SK-N-SH (cell line): ENCODE measurements at regions not wholly inside any gene's neighbourhood (a gene's known extent, or its start where the extent isn't known, plus 50 kb on each side); places are given as distances from the start of the nearest gene placed in this dataset.

Source experiments
- CTCF ChIA-PET: fragments of 300-600, 350-600 bp; formaldehyde crosslinking; extraction: SDS; loops from one replicate; lab custom pipeline; 2021; lab: Yijun Ruan, JAX
- POLR2A ChIA-PET: fragments of 350-600 bp; sonication (Branson Sonifier 250); formaldehyde crosslinking; extraction: SDS; loops from one replicate; lab custom pipeline; 2020; ENCODE audit warnings: antibody characterized with exemption, inconsistent platforms; lab: Yijun Ruan, JAX
- DNase-seq: peaks from one replicate; pipeline ENCODE4 v3.0.0; 2012
- H2AFZ ChIP-seq: fragments of 200-600 bp; sonication (generic); 2 replicates; pipeline ENCODE4 v1.8.1; 2016; ENCODE audit warnings: antibody characterized with exemption, mild to moderate bottlenecking, low read depth
- H3F3A ChIP-seq: fragments of 200-600 bp; sonication (generic); replicated peaks from 2 replicates; pipeline ENCODE3; 2016; ENCODE audit warnings: antibody characterized with exemption, mild to moderate bottlenecking; ENCODE audit not compliant: insufficient read depth
- H3K27ac ChIP-seq, 2 experiments: fragments of 200-500 bp in 1 of 2; fragments of 200-600 bp in 1 of 2; sonication (Bioruptor generic) in 1 of 2; sonication (generic), shearing (Covaris generic) in 1 of 2; 2 replicates each; pipeline versions ENCODE4 v1.5.1 to v1.6.1; 2014 to 2016; ENCODE audit warnings: low read depth in 2 of 2, inconsistent platforms in 1 of 2, low read length in 1 of 2, mild to moderate bottlenecking in 1 of 2, mixed read lengths in 1 of 2
- H3K27me3 ChIP-seq: fragments of 200-600 bp; sonication (generic), shearing (Covaris generic); 2 replicates; pipeline ENCODE4 v1.6.1; 2016; ENCODE audit warnings: mixed run types; ENCODE audit not compliant: insufficient read depth
- H3K36me3 ChIP-seq, 2 experiments: fragments of 200-500 bp in 1 of 2; fragments of 200-600 bp in 1 of 2; sonication (Bioruptor generic) in 1 of 2; sonication (generic) in 1 of 2; replicated peaks in 1 of 2; 2 replicates each; pipeline versions ENCODE3 to v1.5.1; 2014 to 2016; ENCODE audit warnings: low read length in 1 of 2, mild to moderate bottlenecking in 1 of 2; ENCODE audit not compliant: insufficient read depth in 2 of 2, control insufficient read depth in 1 of 2
- H3K4me1 ChIP-seq, 2 experiments: fragments of 200-500 bp in 1 of 2; fragments of 200-600 bp in 1 of 2; sonication (Bioruptor generic) in 1 of 2; sonication (generic), shearing (Covaris generic) in 1 of 2; 2 replicates each; pipeline versions ENCODE4 v1.5.1 to v1.6.1; 2014 to 2016; ENCODE audit warnings: low read depth in 1 of 2, low read length in 1 of 2, mixed run types in 1 of 2; ENCODE audit not compliant: insufficient read depth in 2 of 2, control insufficient read depth in 1 of 2
- H3K4me2 ChIP-seq: fragments of 200-600 bp; sonication (generic), shearing (Covaris generic); 2 replicates; pipeline ENCODE4 v1.6.1; 2017; ENCODE audit warnings: mixed run types
- H3K4me3 ChIP-seq, 2 experiments: fragments of 200-500 bp in 1 of 2; fragments of 200-600 bp in 1 of 2; sonication (Bioruptor generic) in 1 of 2; sonication (generic), shearing (Covaris generic) in 1 of 2; 2 replicates each; pipeline versions ENCODE4 v1.5.1 to v1.8.1; 2014 to 2016; ENCODE audit warnings: low read depth in 2 of 2, inconsistent platforms in 1 of 2, low read length in 1 of 2, mild to moderate bottlenecking in 1 of 2, mixed read lengths in 1 of 2, moderate library complexity in 1 of 2
- H3K79me2 ChIP-seq: fragments of 200-600 bp; sonication (generic); 2 replicates; pipeline ENCODE4 v1.8.1; 2017; ENCODE audit warnings: mild to moderate bottlenecking; ENCODE audit not compliant: insufficient read depth
- H3K9ac ChIP-seq: fragments of 200-600 bp; sonication (generic); 2 replicates; pipeline ENCODE4 v1.6.1; 2017; ENCODE audit warnings: mixed run types
- H3K9me2 ChIP-seq: fragments of 200-600 bp; sonication (generic); 2 replicates; pipeline ENCODE4 v1.6.1; 2017; ENCODE audit warnings: mixed run types
- H3K9me3 ChIP-seq: fragments of 200-600 bp; sonication (generic); 2 replicates; pipeline ENCODE4 v1.6.1; 2017; ENCODE audit warnings: mixed run types, mild to moderate bottlenecking, moderate library complexity
- H4K20me1 ChIP-seq: fragments of 200-600 bp; sonication (generic); 2 replicates; pipeline ENCODE4 v1.6.1; 2017; ENCODE audit warnings: mild to moderate bottlenecking, mixed run types; ENCODE audit not compliant: insufficient read depth
- ELF1 ChIP-seq: IDR thresholded peaks from 2 replicates; pipeline ENCODE4 v1.4.0; 2012
- EZH2phosphoT487 ChIP-seq: fragments of 200-600 bp; sonication (generic); IDR thresholded peaks from 2 replicates; pipeline ENCODE4 v1.6.1; 2017; ENCODE audit warnings: low read depth, mixed run types, mild to moderate bottlenecking, antibody characterized with exemption, moderate library complexity, borderline replicate concordance
- FOXJ3 ChIP-seq: sonication (generic); formaldehyde crosslinking; IDR thresholded peaks from 2 replicates; pipeline ENCODE4 v1.5.1; 2020; ENCODE audit warnings: mild to moderate bottlenecking, missing genetic modification reagents
- GABPA ChIP-seq: IDR thresholded peaks from 2 replicates; pipeline ENCODE4 v1.4.0; 2012; ENCODE audit warnings: low read depth, mild to moderate bottlenecking
- MEF2A ChIP-seq: IDR thresholded peaks from 2 replicates; pipeline ENCODE4 v1.4.0; 2012; ENCODE audit warnings: low read depth, borderline replicate concordance
- MXI1 ChIP-seq: IDR thresholded peaks from 2 replicates; pipeline ENCODE4 v1.6.1; 2012; ENCODE audit warnings: mild to moderate bottlenecking, low read depth, low read length, improper control_type of control experiment
- RAD21 ChIP-seq: IDR thresholded peaks from 2 replicates; pipeline ENCODE4 v1.6.1; 2012; ENCODE audit warnings: mild to moderate bottlenecking, low read length
- RFX5 ChIP-seq: IDR thresholded peaks from 2 replicates; pipeline ENCODE4 v1.6.1; 2012; ENCODE audit warnings: mild to moderate bottlenecking, improper control_type of control experiment, low read length
- TCF12 ChIP-seq: IDR thresholded peaks from 2 replicates; pipeline ENCODE4 v1.4.0; 2012
- ZBTB33 ChIP-seq: IDR thresholded peaks from 2 replicates; pipeline ENCODE4 v1.4.0; 2012; ENCODE audit warnings: low read depth, borderline replicate concordance
- WGBS: methylation state at CpG from one replicate; pipeline ENCODE4 v1.1.6; 2017; ENCODE audit warnings: low lambda C conversion rate; 5-methylcytosine and 5-hydroxymethylcytosine counted together
- TF ChIP-seq, protein P1 (sequence below): IDR thresholded peaks from 2 replicates; pipeline ENCODE4; 2012

DNA sequence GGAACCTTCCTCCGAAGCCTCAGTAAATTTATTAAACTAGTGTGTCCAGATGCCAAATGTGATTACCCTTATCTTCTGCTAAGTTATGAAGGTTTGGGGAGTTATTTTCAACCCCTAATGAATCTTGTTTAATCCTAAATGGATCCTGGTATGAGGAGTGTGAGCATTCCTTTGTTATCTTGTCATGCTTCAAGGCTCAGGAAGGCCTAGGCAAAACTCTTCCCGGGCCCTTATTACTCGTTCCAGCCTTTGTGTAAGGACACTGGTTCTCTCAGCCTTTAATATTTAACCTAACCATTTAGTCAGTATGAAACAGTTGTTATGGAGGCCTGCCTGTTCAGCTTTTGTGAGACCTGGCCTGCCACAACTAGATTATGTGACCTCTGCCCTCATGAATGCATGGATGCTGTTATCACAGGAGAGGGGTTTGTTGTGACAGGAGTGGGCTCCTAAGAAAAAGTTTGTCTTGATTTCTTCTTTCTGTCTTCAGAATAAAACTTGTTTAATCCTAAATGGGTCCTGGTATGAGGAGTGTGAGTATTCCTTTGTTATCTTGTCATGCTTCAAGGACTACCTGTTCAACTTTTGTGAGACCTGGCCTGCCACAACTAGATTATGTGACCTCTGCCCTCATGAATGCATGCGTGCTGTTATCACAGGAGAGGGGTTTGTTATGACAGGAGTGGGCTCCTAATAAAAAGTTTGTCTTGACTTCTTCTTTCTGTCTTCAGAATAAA is 181.7 kb downstream of the SLC39A8 start (continued):
- TF ChIP-seq ZBTB33 (no peak), EZH2phosphoT487 (no peak), MXI1 (no peak), RAD21 (no peak)
- TF ChIP-seq, protein P1, sequence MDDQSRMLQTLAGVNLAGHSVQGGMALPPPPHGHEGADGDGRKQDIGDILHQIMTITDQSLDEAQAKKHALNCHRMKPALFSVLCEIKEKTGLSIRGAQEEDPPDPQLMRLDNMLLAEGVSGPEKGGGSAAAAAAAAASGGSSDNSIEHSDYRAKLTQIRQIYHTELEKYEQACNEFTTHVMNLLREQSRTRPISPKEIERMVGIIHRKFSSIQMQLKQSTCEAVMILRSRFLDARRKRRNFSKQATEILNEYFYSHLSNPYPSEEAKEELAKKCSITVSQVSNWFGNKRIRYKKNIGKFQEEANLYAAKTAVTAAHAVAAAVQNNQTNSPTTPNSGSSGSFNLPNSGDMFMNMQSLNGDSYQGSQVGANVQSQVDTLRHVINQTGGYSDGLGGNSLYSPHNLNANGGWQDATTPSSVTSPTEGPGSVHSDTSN = no peak
- TF ChIP-seq, all 33 proteins: peak for 0

DNA sequence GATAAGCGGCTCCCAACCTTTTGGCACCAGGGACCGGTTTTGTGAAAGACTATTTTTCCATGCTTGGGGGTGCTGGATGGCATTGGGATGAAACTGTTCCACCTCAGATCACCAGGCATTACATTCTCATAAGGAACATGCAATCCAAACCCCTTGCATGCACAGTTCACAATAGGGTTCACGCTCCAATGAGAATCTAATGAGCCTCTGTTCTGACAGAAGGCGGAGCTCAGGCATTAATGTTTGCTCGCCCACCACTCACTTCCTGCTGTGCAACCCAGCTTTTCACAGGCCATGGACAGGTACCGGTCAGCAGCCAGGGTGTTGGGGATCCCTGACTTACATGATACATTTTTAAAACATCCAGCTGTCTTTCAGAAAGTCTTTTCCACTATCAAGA is 187.3 kb downstream of the SLC39A8 start:
- Histone ChIP-seq H3K9me2 (no peaks in the 10 kb centered on the region), H3K9me3 (no peaks in the 10 kb centered on the region), H3K9ac (no peak overlapping the region), H2AFZ (no peak overlapping the region), H3K27ac (no peak overlapping the region), H3K4me1 (no peaks in the 10 kb centered on the region; a peak in 1 of 4 replicates), H3K27me3 (no peaks in the 10 kb centered on the region), H3K4me3 (no peak overlapping the region), H3K36me3 (no peaks in the 10 kb centered on the region), H4K20me1 (no peaks in the 10 kb centered on the region), H3K79me2 (no peaks in the 10 kb centered on the region), H3F3A (no peaks in the 10 kb centered on the region), H3K4me2 (no peak overlapping the region)
- WGBS = 91% methylated on average over 6 of the region's 6 CpGs
- POLR2A ChIA-PET = no interaction called here
- CTCF ChIA-PET = interaction anchor here (0.8 kb wide), 1 partner anchor 11 kb away, joined by 5 read pairs; no protein-coding TSS in a partner anchor
- DNase-seq = no peak
- TF ChIP-seq FOXJ3 (CRISPR knock-in tag) (no peak), RAD21 (no peak), ELF1 (no peak)

DNA sequence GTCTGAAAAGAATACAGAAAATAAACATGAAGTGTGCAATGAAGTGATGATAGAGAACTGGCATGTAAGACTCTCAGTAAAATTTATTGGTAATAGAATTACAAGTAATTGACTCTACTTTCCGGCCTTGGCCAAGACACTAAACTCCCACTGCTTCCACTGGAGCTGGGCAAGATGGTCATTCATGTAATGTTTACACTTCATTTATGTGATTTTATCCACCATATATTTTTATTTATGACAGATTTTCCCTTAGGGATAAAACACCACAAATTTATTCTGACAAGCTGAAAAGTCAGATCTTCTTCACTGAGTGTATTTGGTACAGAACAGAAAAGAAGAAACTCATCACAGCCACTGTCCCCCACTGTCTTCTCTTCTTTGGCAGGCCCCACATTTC is 191.9 kb downstream of the SLC39A8 start:
- H3K79me2 ChIP-seq = no peaks in the 10 kb centered on the region
- TF ChIP-seq GABPA (no peak), EZH2phosphoT487 (no peak), RFX5 (no peak), MEF2A (no peak), TCF12 (no peak)
- TF ChIP-seq, all 33 proteins: peak for 0
- Histone ChIP-seq H3K4me2 (no peak overlapping the region), H3K9ac (no peak overlapping the region), H3K9me2 (no peaks in the 10 kb centered on the region), H3K27me3 (no peaks in the 10 kb centered on the region), H3K4me1 (no peaks in the 10 kb centered on the region; a peak in 2 of 4 replicates), H3K36me3 (no peaks in the 10 kb centered on the region), H3K27ac (no peak overlapping the region), H3K4me3 (no peak overlapping the region), H4K20me1 (no peaks in the 10 kb centered on the region), H3K9me3 (no peaks in the 10 kb centered on the region), H3F3A (no peaks in the 10 kb centered on the region), H2AFZ (no peak overlapping the region)
- 79% methylated on average over 1 of the region's 1 CpG for WGBS
- POLR2A ChIA-PET = no interaction called here
- no peak for DNase-seq
- CTCF ChIA-PET = no interaction called here
